Sigmoid colon (tissue), 6 donors: ENCODE measurements at regions not wholly inside any gene's neighbourhood (a gene's known extent, or its start where the extent isn't known, plus 50 kb on each side); places are given as distances from the start of the nearest gene placed in this dataset.

ENCODE experiments used
- DNase-seq: peaks from one replicate; pipeline ENCODE4 v3.0.0-alpha.2; 2019
- H3K27ac ChIP-seq, 4 donors: fragments of 200-600 bp; sonication (generic); one replicate each; pipeline ENCODE4 v1.5.1; 2016 to 2019; ENCODE audit warnings: mild to moderate bottlenecking in 1 of 4
- H3K27me3 ChIP-seq, 3 donors: fragments of 200-600 bp; sonication (generic); one replicate each; pipeline ENCODE4 v1.5.1; 2019; ENCODE audit warnings: mild to moderate bottlenecking in 1 of 3
- H3K36me3 ChIP-seq, 4 donors: fragments of 200-600 bp; sonication (generic); one replicate each; pipeline ENCODE4 v1.5.1; 2016 to 2019
- H3K4me1 ChIP-seq, 4 donors: fragments of 200-600 bp; sonication (generic); one replicate each; pipeline ENCODE4 v1.5.1; 2017 to 2019
- H3K4me3 ChIP-seq, 4 donors: fragments of 200-600 bp; sonication (generic); one replicate each; pipeline ENCODE4 v1.5.1; 2017 to 2019; ENCODE audit warnings: mild to moderate bottlenecking in 2 of 4, moderate library complexity in 1 of 4
- H3K9me3 ChIP-seq, 4 donors: fragments of 200-600 bp in 3 of 4; sonication (generic) in 3 of 4; one replicate each; pipeline versions ENCODE4 v1.5.1 to v1.6.1; 2013 to 2019
- EP300 ChIP-seq, 4 donors: sonication (generic); formaldehyde crosslinking; IDR thresholded peaks; one replicate each; pipeline ENCODE4 v1.6.1; 2017; ENCODE audit warnings: antibody characterized with exemption in 4 of 4
- POLR2A ChIP-seq, 2 donors: fragments of 450-650 bp; IDR thresholded peaks; one replicate each; pipeline ENCODE4 v1.6.1; 2016; ENCODE audit warnings: antibody characterized with exemption in 2 of 2, mild to moderate bottlenecking in 2 of 2, moderate library complexity in 2 of 2
- POLR2AphosphoS5 ChIP-seq, 4 donors: sonication (generic); formaldehyde crosslinking; IDR thresholded peaks; one replicate each; pipeline ENCODE4 v1.6.1; 2017; ENCODE audit warnings: antibody characterized with exemption in 4 of 4
- WGBS, 2 donors: extraction: QIAGEN DNeasy Blood & Tissue Kit; methylation state at CpG; one replicate each; pipeline ENCODE4 v1.1.7; 2013; 5-methylcytosine and 5-hydroxymethylcytosine counted together
- intact Hi-C: fragments of 100-400 bp; cut with DNase I; formaldehyde crosslinking; loops from one replicate; pipeline ENCODE4 v1.15.1; 2023
- TF ChIP-seq, protein P1 (sequence below), 4 experiments: fragments of 450-650 bp in 3 of 4; fragments of 200-600 bp in 1 of 4; IDR thresholded peaks; one replicate each; pipeline ENCODE4 v1.5.1; 2016 to 2019; ENCODE audit warnings: antibody characterized with exemption in 4 of 4, mild to moderate bottlenecking in 3 of 4, moderate library complexity in 2 of 4
- donor health status: healthy with polysubstance abuse.
- donor health status: healthy.

GRCh38 chr12:98355933-98356332 lies 159.5 kb upstream of the TMPO start:
- TF ChIP-seq POLR2A (IDR thresholded peaks at IDR 0.05): no peak
- TF ChIP-seq, protein P1, sequence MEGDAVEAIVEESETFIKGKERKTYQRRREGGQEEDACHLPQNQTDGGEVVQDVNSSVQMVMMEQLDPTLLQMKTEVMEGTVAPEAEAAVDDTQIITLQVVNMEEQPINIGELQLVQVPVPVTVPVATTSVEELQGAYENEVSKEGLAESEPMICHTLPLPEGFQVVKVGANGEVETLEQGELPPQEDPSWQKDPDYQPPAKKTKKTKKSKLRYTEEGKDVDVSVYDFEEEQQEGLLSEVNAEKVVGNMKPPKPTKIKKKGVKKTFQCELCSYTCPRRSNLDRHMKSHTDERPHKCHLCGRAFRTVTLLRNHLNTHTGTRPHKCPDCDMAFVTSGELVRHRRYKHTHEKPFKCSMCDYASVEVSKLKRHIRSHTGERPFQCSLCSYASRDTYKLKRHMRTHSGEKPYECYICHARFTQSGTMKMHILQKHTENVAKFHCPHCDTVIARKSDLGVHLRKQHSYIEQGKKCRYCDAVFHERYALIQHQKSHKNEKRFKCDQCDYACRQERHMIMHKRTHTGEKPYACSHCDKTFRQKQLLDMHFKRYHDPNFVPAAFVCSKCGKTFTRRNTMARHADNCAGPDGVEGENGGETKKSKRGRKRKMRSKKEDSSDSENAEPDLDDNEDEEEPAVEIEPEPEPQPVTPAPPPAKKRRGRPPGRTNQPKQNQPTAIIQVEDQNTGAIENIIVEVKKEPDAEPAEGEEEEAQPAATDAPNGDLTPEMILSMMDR (IDR thresholded peaks at IDR 0.05): no peak
- TF ChIP-seq POLR2AphosphoS5 (IDR thresholded peaks at IDR 0.05): no peak
- TF ChIP-seq EP300 (IDR thresholded peaks at IDR 0.05): no peak
- WGBS, 2 donors: 71 to 74% methylated on average over 4 of the region's 4 CpGs
- no peaks in the 10 kb centered on the region for H3K9me3 ChIP-seq
- H3K4me1 ChIP-seq: no peaks in the 10 kb centered on the region
- intact Hi-C loops: no loop called here
- no peak overlapping the region for H3K4me3 ChIP-seq
- DNase-seq: no peak
- no peaks in the 10 kb centered on the region for H3K36me3 ChIP-seq
- H3K27ac ChIP-seq: no peak overlapping the region
- H3K27me3 ChIP-seq: no peaks in the 10 kb centered on the region

DNA sequence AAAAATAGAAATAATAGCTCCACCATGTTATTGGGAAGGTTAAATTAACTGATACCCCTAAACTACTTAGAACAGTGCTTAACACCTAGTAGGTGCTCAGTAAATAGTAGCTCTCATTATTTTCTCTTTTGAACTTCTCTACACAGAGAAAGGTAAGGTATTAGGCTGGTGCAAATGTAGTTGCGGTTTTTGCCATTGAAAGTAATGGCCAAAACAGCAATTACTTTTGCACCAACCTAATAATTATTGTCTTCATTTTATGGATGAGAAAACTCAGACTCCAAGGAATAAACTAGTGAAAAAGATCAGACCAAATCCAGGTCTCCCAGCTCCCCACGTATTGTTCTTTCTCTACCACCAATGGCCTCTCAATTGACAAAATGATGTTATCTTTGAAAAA lies 157.2 kb upstream of the TMPO start:
- Histone ChIP-seq H3K9me3 (no peaks in the 10 kb centered on the region), H3K27me3 (no peaks in the 10 kb centered on the region), H3K4me1 (no peaks in the 10 kb centered on the region), H3K4me3 (no peak overlapping the region), H3K27ac (no peak overlapping the region), H3K36me3 (no peaks in the 10 kb centered on the region)
- intact Hi-C loops: no loop called here
- DNase-seq: no peak
- WGBS, 2 donors: 58 to 61% methylated on average over 2 of the region's 2 CpGs
- TF ChIP-seq EP300 (IDR thresholded peaks at IDR 0.05) (no peak), POLR2AphosphoS5 (IDR thresholded peaks at IDR 0.05) (no peak), POLR2A (IDR thresholded peaks at IDR 0.05) (no peak)
- TF ChIP-seq, protein P1 (IDR thresholded peaks at IDR 0.05): no peak

DNA sequence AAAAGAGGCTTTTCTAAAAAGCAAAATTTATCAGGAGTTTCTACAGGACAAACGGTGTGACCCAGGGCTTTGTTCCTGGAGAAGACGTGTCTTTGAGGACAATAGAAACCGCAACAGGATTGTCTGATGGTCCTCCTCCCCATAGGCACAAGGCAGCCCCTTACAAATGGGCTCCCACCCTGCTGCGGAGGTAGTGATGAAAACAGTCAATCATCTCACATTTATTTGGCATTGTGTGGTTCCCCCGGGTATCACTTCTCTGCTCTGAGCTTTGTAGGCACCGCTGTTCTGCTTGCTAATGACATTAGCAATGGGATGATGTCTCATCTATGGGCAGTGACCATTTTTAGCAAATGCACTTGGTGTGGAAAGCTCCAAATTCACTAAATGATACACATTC lies 155.5 kb upstream of the TMPO start:
- Histone ChIP-seq H3K4me3 (no peak overlapping the region), H3K4me1 (no peaks in the 10 kb centered on the region), H3K27me3 (no peaks in the 10 kb centered on the region), H3K36me3 (no peaks in the 10 kb centered on the region), H3K27ac (no peak overlapping the region), H3K9me3 (no peaks in the 10 kb centered on the region)
- WGBS, 2 donors: 79 to 82% methylated on average over 6 of the region's 6 CpGs
- intact Hi-C loops: no loop called here
- TF ChIP-seq, protein P1 (IDR thresholded peaks at IDR 0.05): no peak
- TF ChIP-seq POLR2AphosphoS5 (IDR thresholded peaks at IDR 0.05): no peak
- TF ChIP-seq EP300 (IDR thresholded peaks at IDR 0.05): no peak
- no peak for TF ChIP-seq POLR2A (IDR thresholded peaks at IDR 0.05)
- DNase-seq: no peak

DNA sequence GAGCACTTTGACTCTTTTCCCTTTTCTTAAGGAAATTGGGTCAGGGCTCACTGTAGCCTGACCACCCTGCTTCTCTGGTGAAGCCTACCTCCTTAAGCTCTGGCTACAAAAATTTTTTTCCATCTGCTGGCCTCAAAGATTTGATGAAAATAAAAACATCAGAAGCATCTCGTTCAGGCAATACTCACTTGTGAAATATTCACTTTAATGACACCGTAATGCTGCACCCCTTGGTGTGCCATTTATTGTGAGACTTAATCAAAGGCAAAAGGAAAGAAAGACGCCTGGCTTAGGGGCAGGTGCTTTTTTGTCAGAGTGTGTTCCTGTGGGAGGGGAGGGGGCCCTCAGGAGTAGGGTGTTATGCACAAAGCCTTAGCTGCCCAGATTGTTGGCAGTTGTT lies 155.0 kb upstream of the TMPO start:
- H3K36me3 ChIP-seq: no peaks in the 10 kb centered on the region
- no peak overlapping the region for H3K27ac ChIP-seq
- H3K4me3 ChIP-seq: no peak overlapping the region
- H3K9me3 ChIP-seq: no peaks in the 10 kb centered on the region
- 45 to 70% methylated on average over 3 of the region's 3 CpGs for WGBS, 2 donors
- H3K27me3 ChIP-seq: no peaks in the 10 kb centered on the region
- no peak for TF ChIP-seq POLR2A (IDR thresholded peaks at IDR 0.05)
- TF ChIP-seq POLR2AphosphoS5 (IDR thresholded peaks at IDR 0.05): no peak
- H3K4me1 ChIP-seq: no peaks in the 10 kb centered on the region
- intact Hi-C loops: no loop called here
- no peak for DNase-seq

GRCh38 chr12:98369581-98369980 lies 145.8 kb upstream of the TMPO start:
- H3K4me1 ChIP-seq: no peaks in the 10 kb centered on the region
- no peaks in the 10 kb centered on the region for H3K9me3 ChIP-seq
- no peak overlapping the region for H3K4me3 ChIP-seq
- no peak overlapping the region for H3K27ac ChIP-seq
- TF ChIP-seq POLR2AphosphoS5 (IDR thresholded peaks at IDR 0.05) (no peak), POLR2A (IDR thresholded peaks at IDR 0.05) (no peak), EP300 (IDR thresholded peaks at IDR 0.05) (no peak)
- TF ChIP-seq, protein P1 (IDR thresholded peaks at IDR 0.05): no peak
- 77 to 85% methylated on average over 4 of the region's 4 CpGs for WGBS, 2 donors
- H3K27me3 ChIP-seq: no peaks in the 10 kb centered on the region
- DNase-seq: no peak
- intact Hi-C loops: no loop called here
- no peaks in the 10 kb centered on the region for H3K36me3 ChIP-seq
